Type B pancreatic cell (in vitro differentiated cells): ENCODE measurements at regions not wholly inside any gene's neighbourhood (a gene's known extent, or its start where the extent isn't known, plus 50 kb on each side); places are given as distances from the start of the nearest gene placed in this dataset.
A peak's percentile ranks its signal among the peaks of the same experiment; 100 is the strongest.

Experiments used
- DNase-seq: peaks from one replicate; pipeline ENCODE4 v3.0.0; 2021; ENCODE audit warnings: mixed read lengths; ENCODE audit not compliant: unreplicated experiment; ENCODE audit errors: extremely low spot score
- H3K27ac Mint-ChIP-seq: 2 replicates; pipeline ENCODE4 v1.8.0; 2021; ENCODE audit warnings: mild to moderate bottlenecking, mixed read lengths
- H3K27me3 Mint-ChIP-seq: 2 replicates; pipeline ENCODE4 v1.8.0; 2021; ENCODE audit warnings: mixed read lengths
- H3K36me3 Mint-ChIP-seq: 2 replicates; pipeline ENCODE4 v1.8.0; 2021; ENCODE audit warnings: mixed read lengths
- H3K4me1 Mint-ChIP-seq: one replicate; pipeline ENCODE4 v1.8.0; 2021; ENCODE audit warnings: mixed read lengths; ENCODE audit not compliant: unreplicated experiment
- H3K4me3 Mint-ChIP-seq: 2 replicates; pipeline ENCODE4 v1.8.0; 2021; ENCODE audit warnings: mild to moderate bottlenecking, mixed read lengths
- H3K9me3 Mint-ChIP-seq: 2 replicates; pipeline ENCODE4 v1.8.0; 2021; ENCODE audit warnings: mixed read lengths
- CTCF ChIP-seq: fragments of 200-600 bp; sonication (generic); conservative IDR thresholded peaks from 2 replicates; pipeline ENCODE4 v1.5.0; 2021; ENCODE audit warnings: antibody characterized with exemption, mild to moderate bottlenecking

- no peak overlapping the region for H3K4me3 Mint-ChIP-seq
Observed at GRCh38 chr2:174691201-174691779, 73.0 kb downstream of the CHRNA1 start.

GRCh38 chr2:174690026-174690425, 74.2 kb downstream of the CHRNA1 start:
- Mint-ChIP-seq H3K27me3 (peaks cover 34% of the 10 kb centered on the region), H3K36me3 (no peaks in the 10 kb centered on the region)

More at GRCh38 chr2:174691201-174691779, 73.0 kb downstream of the CHRNA1 start:
- Mint-ChIP-seq H3K27ac (no peak overlapping the region), H3K36me3 (no peaks in the 10 kb centered on the region), H3K4me1 (no peaks in the 10 kb centered on the region), H3K27me3 (peaks cover 36% of the 10 kb centered on the region), H3K9me3 (no peaks in the 10 kb centered on the region)
- TF ChIP-seq CTCF = no peak
- DNase-seq = no peak

GRCh38 chr2:174688079-174688478, 76.2 kb downstream of the CHRNA1 start:
- peak; percentile 53 for TF ChIP-seq CTCF
- no peak overlapping the region for H3K27ac Mint-ChIP-seq
- H3K4me3 Mint-ChIP-seq = no peak overlapping the region
- no peaks in the 10 kb centered on the region for H3K9me3 Mint-ChIP-seq
- H3K4me1 Mint-ChIP-seq = peaks cover 13% of the 10 kb centered on the region
- H3K36me3 Mint-ChIP-seq = no peaks in the 10 kb centered on the region
- peaks cover 36% of the 10 kb centered on the region for H3K27me3 Mint-ChIP-seq
- DNase-seq = no peak

More at GRCh38 chr2:174690026-174690425, 74.2 kb downstream of the CHRNA1 start:
- no peak overlapping the region for H3K27ac Mint-ChIP-seq
- no peaks in the 10 kb centered on the region for H3K4me1 Mint-ChIP-seq
- DNase-seq = no peak
- H3K4me3 Mint-ChIP-seq = no peak overlapping the region
- TF ChIP-seq CTCF = no peak
- H3K9me3 Mint-ChIP-seq = no peaks in the 10 kb centered on the region

GRCh38 chr2:174686430-174686829, 77.8 kb downstream of the CHRNA1 start:
- H3K4me3 Mint-ChIP-seq = no peak overlapping the region
- H3K9me3 Mint-ChIP-seq = no peaks in the 10 kb centered on the region
- no peaks in the 10 kb centered on the region for H3K36me3 Mint-ChIP-seq
- peaks cover 41% of the 10 kb centered on the region for H3K27me3 Mint-ChIP-seq
- DNase-seq = no peak
- peaks cover 14% of the 10 kb centered on the region for H3K4me1 Mint-ChIP-seq
- H3K27ac Mint-ChIP-seq = no peak overlapping the region
- TF ChIP-seq CTCF = no peak

- Mint-ChIP-seq H3K4me1 (peaks cover 39% of the 10 kb centered on the region), H3K27me3 (peaks cover 46% of the 10 kb centered on the region)
- no peak for DNase-seq
Observed at GRCh38 chr2:174683392-174683759, 80.9 kb downstream of the CHRNA1 start.

More at GRCh38 chr2:174683392-174683759, 80.9 kb downstream of the CHRNA1 start:
- H3K9me3 Mint-ChIP-seq = no peaks in the 10 kb centered on the region
- H3K36me3 Mint-ChIP-seq = no peaks in the 10 kb centered on the region
- peak overlapping the region; percentile 93 for H3K4me3 Mint-ChIP-seq
- TF ChIP-seq CTCF = peak; percentile 18
- peak overlapping the region; percentile 40 for H3K27ac Mint-ChIP-seq
